Panc1 (cell line): ENCODE measurements at regions not wholly inside any gene's neighbourhood (a gene's known extent, or its start where the extent isn't known, plus 50 kb on each side); places are given as distances from the start of the nearest gene placed in this dataset.

Experiments
- ATAC-seq: fragments of 200-7000 bp; cut with Tn5 transposase; 2 replicates; pipeline ENCODE4 v1.9.1; 2020; ENCODE audit warnings: mild to moderate bottlenecking, moderate library complexity
- BruUV-seq: library from RNA; stranded (reverse); fragments of 400-500 nt; replicated peaks from 2 replicates; lab custom pipeline; 2021; lab: Mats Ljungman, UMichigan
- CTCF ChIA-PET: fragments of 300-600 bp; sonication (Branson Sonifier 250); formaldehyde crosslinking; loops from one replicate; lab custom pipeline; 2022; ENCODE audit warnings: antibody characterized with exemption; lab: Charles Lee
- POLR2A ChIA-PET: fragments of 300-600 bp; sonication (Branson Sonifier 250); formaldehyde crosslinking; loops from one replicate; lab custom pipeline; 2022; ENCODE audit warnings: antibody characterized with exemption; lab: Charles Lee
- DNase-seq: peaks from one replicate; pipeline ENCODE4 v3.0.0-alpha.2; 2010; ENCODE audit warnings: low read depth, low spot score
- H3K27ac ChIP-seq: 2 replicates; pipeline ENCODE4 v1.5.1; 2011; ENCODE audit warnings: mild to moderate bottlenecking, low read length, inconsistent platforms
- H3K27me3 ChIP-seq: fragments of 200-500 bp; sonication (Bioruptor generic); 2 replicates; pipeline ENCODE4 v1.6.0; 2014; ENCODE audit warnings: low read length, inconsistent platforms; ENCODE audit not compliant: control insufficient read depth, insufficient read depth
- H3K36me3 ChIP-seq: fragments of 200-500 bp; sonication (Bioruptor generic); 2 replicates; pipeline ENCODE4 v1.5.1; 2014; ENCODE audit warnings: inconsistent platforms, mild to moderate bottlenecking, low read length, moderate library complexity; ENCODE audit not compliant: control insufficient read depth, insufficient read depth
- H3K4me1 ChIP-seq: 2 replicates; pipeline ENCODE4 v1.5.1; 2011; ENCODE audit warnings: inconsistent platforms, mild to moderate bottlenecking, low read length, moderate library complexity; ENCODE audit not compliant: control insufficient read depth, insufficient read depth
- H3K4me3 ChIP-seq, 2 experiments: 2 replicates each; pipeline ENCODE4 v1.5.1; 2011 to 2012; ENCODE audit warnings: low read depth in 2 of 2, low read length in 2 of 2, mild to moderate bottlenecking in 2 of 2, inconsistent platforms in 1 of 2, moderate library complexity in 1 of 2
- H3K9me3 ChIP-seq: fragments of 200-500 bp; sonication (Bioruptor generic); 2 replicates; pipeline ENCODE4 v1.5.1; 2014; ENCODE audit warnings: low read depth, mild to moderate bottlenecking, inconsistent platforms, low read length, moderate library complexity; ENCODE audit not compliant: control insufficient read depth, insufficient read depth
- POLR2AphosphoS5 ChIP-seq: IDR thresholded peaks from 2 replicates; pipeline ENCODE4 v1.6.1; 2012; ENCODE audit warnings: mild to moderate bottlenecking, low read depth, low read length, moderate library complexity
- SIN3A ChIP-seq: IDR thresholded peaks from 2 replicates; pipeline ENCODE4 v1.6.1; 2012; ENCODE audit warnings: low read depth, mild to moderate bottlenecking, low read length, moderate library complexity, borderline replicate concordance; ENCODE audit not compliant: insufficient read depth
- TCF7L2 ChIP-seq: IDR thresholded peaks from 2 replicates; pipeline ENCODE4 v1.6.1; 2011; ENCODE audit warnings: mild to moderate bottlenecking, low read depth, low read length, inconsistent platforms
- in situ Hi-C: cut with HindIII; loops from 2 replicates; pipeline ENCODE4 v1.10.0; 2016; ENCODE audit warnings: low sequenced_read_pairs, low pct_unique_long_range_greater_than_20kb
- intact Hi-C: fragments of 100-400 bp; cut with micrococcal nuclease; formaldehyde crosslinking; loops from one replicate; pipeline ENCODE4 v1.10.0; 2022; ENCODE audit not compliant: unreplicated experiment
- TF ChIP-seq, protein P1 (sequence below): fragments of 450-650 bp; IDR thresholded peaks from 2 replicates; pipeline ENCODE4 v1.5.1; 2017; ENCODE audit warnings: mild to moderate bottlenecking
- TF ChIP-seq, protein P2 (sequence below), 2 experiments: IDR thresholded peaks; 2 replicates each; pipeline ENCODE4 v1.6.1; 2011 to 2012; ENCODE audit warnings: low read depth in 2 of 2, control low read depth in 1 of 2, low read length in 1 of 2, mild to moderate bottlenecking in 1 of 2, moderate library complexity in 1 of 2; ENCODE audit not compliant: insufficient read depth in 1 of 2

DNA sequence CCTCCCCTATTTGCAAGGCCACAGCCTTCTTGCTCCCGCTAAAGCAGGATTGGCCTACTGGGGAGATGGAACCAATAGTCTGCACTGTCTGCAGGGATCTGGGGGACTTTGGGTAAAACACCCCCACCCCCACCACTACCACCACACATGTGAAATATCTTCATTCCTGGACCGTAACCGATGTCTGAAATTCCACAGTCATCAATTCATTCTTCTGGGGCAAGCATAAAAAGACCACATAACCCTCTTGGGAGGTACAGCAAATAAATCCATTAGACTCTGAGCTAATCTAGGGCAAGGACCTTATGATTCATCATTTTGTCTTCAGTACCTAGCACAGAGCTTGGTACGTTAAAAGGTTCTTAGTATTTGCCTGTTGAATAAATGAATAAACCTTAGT lies 307.8 kb downstream of the GPAM start:
- Histone ChIP-seq H3K36me3 (no peaks in the 10 kb centered on the region), H3K9me3 (no peaks in the 10 kb centered on the region), H3K27ac (no peak overlapping the region), H3K4me1 (no peaks in the 10 kb centered on the region), H3K4me3 (no peak overlapping the region), H3K27me3 (no peaks in the 10 kb centered on the region)
- TF ChIP-seq, protein P1, sequence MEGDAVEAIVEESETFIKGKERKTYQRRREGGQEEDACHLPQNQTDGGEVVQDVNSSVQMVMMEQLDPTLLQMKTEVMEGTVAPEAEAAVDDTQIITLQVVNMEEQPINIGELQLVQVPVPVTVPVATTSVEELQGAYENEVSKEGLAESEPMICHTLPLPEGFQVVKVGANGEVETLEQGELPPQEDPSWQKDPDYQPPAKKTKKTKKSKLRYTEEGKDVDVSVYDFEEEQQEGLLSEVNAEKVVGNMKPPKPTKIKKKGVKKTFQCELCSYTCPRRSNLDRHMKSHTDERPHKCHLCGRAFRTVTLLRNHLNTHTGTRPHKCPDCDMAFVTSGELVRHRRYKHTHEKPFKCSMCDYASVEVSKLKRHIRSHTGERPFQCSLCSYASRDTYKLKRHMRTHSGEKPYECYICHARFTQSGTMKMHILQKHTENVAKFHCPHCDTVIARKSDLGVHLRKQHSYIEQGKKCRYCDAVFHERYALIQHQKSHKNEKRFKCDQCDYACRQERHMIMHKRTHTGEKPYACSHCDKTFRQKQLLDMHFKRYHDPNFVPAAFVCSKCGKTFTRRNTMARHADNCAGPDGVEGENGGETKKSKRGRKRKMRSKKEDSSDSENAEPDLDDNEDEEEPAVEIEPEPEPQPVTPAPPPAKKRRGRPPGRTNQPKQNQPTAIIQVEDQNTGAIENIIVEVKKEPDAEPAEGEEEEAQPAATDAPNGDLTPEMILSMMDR, result no peak
- TF ChIP-seq, protein P2, sequence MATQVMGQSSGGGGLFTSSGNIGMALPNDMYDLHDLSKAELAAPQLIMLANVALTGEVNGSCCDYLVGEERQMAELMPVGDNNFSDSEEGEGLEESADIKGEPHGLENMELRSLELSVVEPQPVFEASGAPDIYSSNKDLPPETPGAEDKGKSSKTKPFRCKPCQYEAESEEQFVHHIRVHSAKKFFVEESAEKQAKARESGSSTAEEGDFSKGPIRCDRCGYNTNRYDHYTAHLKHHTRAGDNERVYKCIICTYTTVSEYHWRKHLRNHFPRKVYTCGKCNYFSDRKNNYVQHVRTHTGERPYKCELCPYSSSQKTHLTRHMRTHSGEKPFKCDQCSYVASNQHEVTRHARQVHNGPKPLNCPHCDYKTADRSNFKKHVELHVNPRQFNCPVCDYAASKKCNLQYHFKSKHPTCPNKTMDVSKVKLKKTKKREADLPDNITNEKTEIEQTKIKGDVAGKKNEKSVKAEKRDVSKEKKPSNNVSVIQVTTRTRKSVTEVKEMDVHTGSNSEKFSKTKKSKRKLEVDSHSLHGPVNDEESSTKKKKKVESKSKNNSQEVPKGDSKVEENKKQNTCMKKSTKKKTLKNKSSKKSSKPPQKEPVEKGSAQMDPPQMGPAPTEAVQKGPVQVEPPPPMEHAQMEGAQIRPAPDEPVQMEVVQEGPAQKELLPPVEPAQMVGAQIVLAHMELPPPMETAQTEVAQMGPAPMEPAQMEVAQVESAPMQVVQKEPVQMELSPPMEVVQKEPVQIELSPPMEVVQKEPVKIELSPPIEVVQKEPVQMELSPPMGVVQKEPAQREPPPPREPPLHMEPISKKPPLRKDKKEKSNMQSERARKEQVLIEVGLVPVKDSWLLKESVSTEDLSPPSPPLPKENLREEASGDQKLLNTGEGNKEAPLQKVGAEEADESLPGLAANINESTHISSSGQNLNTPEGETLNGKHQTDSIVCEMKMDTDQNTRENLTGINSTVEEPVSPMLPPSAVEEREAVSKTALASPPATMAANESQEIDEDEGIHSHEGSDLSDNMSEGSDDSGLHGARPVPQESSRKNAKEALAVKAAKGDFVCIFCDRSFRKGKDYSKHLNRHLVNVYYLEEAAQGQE (IDR thresholded peaks at IDR 0.05; ENCODE audit: insufficient read depth in 1 of 2, low read depth in 2 of 2, low read length in 1 of 2), result no peak
- no peak for TF ChIP-seq SIN3A
- TF ChIP-seq POLR2AphosphoS5, result no peak
- no peak for TF ChIP-seq TCF7L2
- no peak for ATAC-seq
- intact Hi-C loops (no loop called here), in situ Hi-C loops (no loop called here)
- ChIA-PET CTCF (no interaction called here), POLR2A (no interaction called here)
- no peak for DNase-seq
- no TSS peak for BruUV-seq

DNA sequence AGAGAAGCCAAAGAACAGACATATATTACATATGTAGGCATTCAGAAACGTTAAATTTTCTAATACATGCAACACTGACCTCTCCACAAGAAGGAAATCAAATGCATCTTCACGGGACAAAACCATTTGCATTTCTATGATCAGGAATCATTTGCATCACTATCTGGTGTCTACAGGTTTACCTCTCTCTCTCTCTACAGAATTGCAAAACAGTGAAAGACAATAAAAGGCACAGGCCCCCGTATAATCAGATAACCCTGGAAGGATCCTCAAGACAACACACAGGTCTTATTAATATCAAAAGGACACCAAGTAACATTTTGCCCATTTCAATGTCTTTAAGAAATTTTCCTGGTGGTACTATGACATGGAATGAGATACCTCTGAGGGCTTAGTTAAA lies 306.3 kb downstream of the GPAM start:
- BruUV-seq, result no TSS peak
- ChIA-PET CTCF (no interaction called here), POLR2A (no interaction called here)
- Histone ChIP-seq H3K9me3 (no peaks in the 10 kb centered on the region), H3K36me3 (no peaks in the 10 kb centered on the region), H3K4me3 (no peak overlapping the region), H3K4me1 (no peaks in the 10 kb centered on the region), H3K27ac (no peak overlapping the region), H3K27me3 (no peaks in the 10 kb centered on the region)
- in situ Hi-C loops, result no loop called here
- DNase-seq (no peak), ATAC-seq (no peak)
- intact Hi-C loops, result no loop called here
- TF ChIP-seq TCF7L2 (no peak), SIN3A (no peak), POLR2AphosphoS5 (no peak)
- TF ChIP-seq, protein P2 (IDR thresholded peaks at IDR 0.05; ENCODE audit: insufficient read depth in 1 of 2, low read depth in 2 of 2, low read length in 1 of 2), result no peak
- TF ChIP-seq, protein P1, result no peak
